Keratinocyte (primary cell): ENCODE measurements at regions not wholly inside any gene's neighbourhood (a gene's known extent, or its start where the extent isn't known, plus 50 kb on each side); places are given as distances from the start of the nearest gene placed in this dataset.

ENCODE experiments used
- DNase-seq: peaks from one replicate; pipeline ENCODE4 v3.0.0-alpha.2; 2011; ENCODE audit warnings: low read depth, missing footprints, low spot score
- FAIRE-seq: peaks from 2 replicates; lab custom pipeline; 2011; peaks lifted over from hg19 to GRCh38; lab: Jason Lieb, UNC
- H2AFZ ChIP-seq: 2 replicates; pipeline ENCODE4 v1.6.0; 2012; ENCODE audit warnings: low read length, control low read depth, inconsistent platforms; ENCODE audit not compliant: control insufficient read depth
- H3K27ac ChIP-seq: 2 replicates; pipeline ENCODE4 v1.5.1; 2011; ENCODE audit warnings: low read length; ENCODE audit not compliant: control insufficient read depth, insufficient read depth
- H3K27me3 ChIP-seq: 3 replicates; pipeline ENCODE4 v1.6.0; 2011; ENCODE audit warnings: low read length; ENCODE audit not compliant: control insufficient read depth, insufficient read depth; ENCODE audit errors: extremely low read depth
- H3K36me3 ChIP-seq, 2 experiments: 2 replicates in 1 of 2; 3 replicates in 1 of 2; pipeline ENCODE4 v1.5.1; 2011; ENCODE audit warnings: low read length in 2 of 2, mild to moderate bottlenecking in 1 of 2; ENCODE audit not compliant: control insufficient read depth in 2 of 2, insufficient read depth in 2 of 2; ENCODE audit errors: extremely low read depth in 1 of 2
- H3K4me1 ChIP-seq: 3 replicates; pipeline ENCODE4 v1.5.1; 2011; ENCODE audit warnings: low read length; ENCODE audit not compliant: control insufficient read depth, insufficient read depth; ENCODE audit errors: extremely low read depth
- H3K4me2 ChIP-seq: 3 replicates; pipeline ENCODE4 v1.6.0; 2011; ENCODE audit warnings: low read depth, low read length; ENCODE audit not compliant: control insufficient read depth, insufficient read depth; ENCODE audit errors: extremely low read depth
- H3K4me3 ChIP-seq, 3 experiments: fragments of 200-600 bp in 1 of 3; sonication (generic) in 1 of 3; 2 replicates in 2 of 3; 3 replicates in 1 of 3; pipeline ENCODE4 v1.5.1; 2011 to 2016; ENCODE audit warnings: low read length in 3 of 3, mild to moderate bottlenecking in 3 of 3, control low read depth in 2 of 3, inconsistent platforms in 1 of 3, low read depth in 1 of 3, mixed read lengths in 1 of 3, mixed run types in 1 of 3, moderate library complexity in 1 of 3; ENCODE audit not compliant: control insufficient read depth in 2 of 3, insufficient read depth in 2 of 3; ENCODE audit errors: extremely low read depth in 1 of 3
- H3K79me2 ChIP-seq: 2 replicates; pipeline ENCODE4 v1.6.0; 2012; ENCODE audit warnings: low read length; ENCODE audit not compliant: control insufficient read depth, insufficient read depth
- H3K9ac ChIP-seq: 3 replicates; pipeline ENCODE4 v1.6.0; 2011; ENCODE audit warnings: low read length; ENCODE audit not compliant: control insufficient read depth, insufficient read depth; ENCODE audit errors: extremely low read depth
- H3K9me1 ChIP-seq: 3 replicates; pipeline ENCODE4 v1.6.0; 2011; ENCODE audit warnings: low read length; ENCODE audit not compliant: control insufficient read depth, insufficient read depth; ENCODE audit errors: extremely low read depth
- H3K9me3 ChIP-seq: 2 replicates; pipeline ENCODE4 v1.5.1; 2012; ENCODE audit warnings: low read depth, low read length; ENCODE audit not compliant: control insufficient read depth
- H4K20me1 ChIP-seq: 3 replicates; pipeline ENCODE4 v1.6.0; 2011; ENCODE audit warnings: low read length; ENCODE audit not compliant: control insufficient read depth, insufficient read depth; ENCODE audit errors: extremely low read depth
- EZH2 ChIP-seq: IDR thresholded peaks from one replicate; pipeline ENCODE4 v1.6.1; 2012; ENCODE audit warnings: inconsistent platforms, mild to moderate bottlenecking, low read length, moderate library complexity
- dilution Hi-C: fragments of 300-500 bp; cut with MboI; formaldehyde crosslinking; loops from one replicate; pipeline ENCODE4 v1.7.0; 2020; ENCODE audit warnings: low sequenced_read_pairs; ENCODE audit not compliant: extremely low pct_ligation_motif_present
- TF ChIP-seq, protein P1 (sequence below), 3 experiments: IDR thresholded peaks in 1 of 3; conservative IDR thresholded peaks in 1 of 3; optimal IDR thresholded peaks in 1 of 3; 2 replicates in 2 of 3; 3 replicates in 1 of 3; pipeline versions ENCODE3 to v1.5.1; 2011; ENCODE audit warnings: low read length in 3 of 3, mild to moderate bottlenecking in 3 of 3, moderate library complexity in 2 of 3, control low read depth in 1 of 3, inconsistent platforms in 1 of 3; ENCODE audit not compliant: insufficient read depth in 2 of 3; ENCODE audit errors: extremely low read depth in 1 of 3

DNA sequence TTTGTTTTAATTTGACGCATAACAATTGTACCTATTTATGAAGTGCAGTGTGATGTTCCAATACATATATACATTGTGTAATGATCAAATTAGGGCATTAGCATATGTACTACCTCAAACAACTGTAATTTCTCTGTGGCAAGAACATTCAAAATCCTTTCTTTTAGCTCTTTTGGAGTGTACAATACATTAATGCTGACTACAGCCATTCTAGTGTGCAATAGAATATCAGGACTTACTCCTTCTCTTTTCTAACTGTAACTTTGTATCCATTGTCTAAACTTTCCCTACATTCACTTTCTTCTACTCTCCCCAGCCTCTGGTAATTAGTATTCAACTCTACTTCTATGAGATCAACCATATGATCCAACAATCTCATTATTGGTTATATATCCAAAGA, 1177.4 kb downstream of the KCNT2 start:
- Histone ChIP-seq H3K27ac (no peak overlapping the region), H3K4me2 (no peak overlapping the region), H3K9ac (no peak overlapping the region), H4K20me1 (no peaks in the 10 kb centered on the region), H3K4me1 (no peaks in the 10 kb centered on the region), H3K79me2 (no peaks in the 10 kb centered on the region), H2AFZ (no peak overlapping the region), H3K36me3 (no peaks in the 10 kb centered on the region), H3K4me3 (no peak overlapping the region), H3K27me3 (no peaks in the 10 kb centered on the region), H3K9me3 (no peaks in the 10 kb centered on the region), H3K9me1 (no peaks in the 10 kb centered on the region)
- DNase-seq (no peak), FAIRE-seq (no peak)
- dilution Hi-C loops: no loop called here
- TF ChIP-seq, protein P1, sequence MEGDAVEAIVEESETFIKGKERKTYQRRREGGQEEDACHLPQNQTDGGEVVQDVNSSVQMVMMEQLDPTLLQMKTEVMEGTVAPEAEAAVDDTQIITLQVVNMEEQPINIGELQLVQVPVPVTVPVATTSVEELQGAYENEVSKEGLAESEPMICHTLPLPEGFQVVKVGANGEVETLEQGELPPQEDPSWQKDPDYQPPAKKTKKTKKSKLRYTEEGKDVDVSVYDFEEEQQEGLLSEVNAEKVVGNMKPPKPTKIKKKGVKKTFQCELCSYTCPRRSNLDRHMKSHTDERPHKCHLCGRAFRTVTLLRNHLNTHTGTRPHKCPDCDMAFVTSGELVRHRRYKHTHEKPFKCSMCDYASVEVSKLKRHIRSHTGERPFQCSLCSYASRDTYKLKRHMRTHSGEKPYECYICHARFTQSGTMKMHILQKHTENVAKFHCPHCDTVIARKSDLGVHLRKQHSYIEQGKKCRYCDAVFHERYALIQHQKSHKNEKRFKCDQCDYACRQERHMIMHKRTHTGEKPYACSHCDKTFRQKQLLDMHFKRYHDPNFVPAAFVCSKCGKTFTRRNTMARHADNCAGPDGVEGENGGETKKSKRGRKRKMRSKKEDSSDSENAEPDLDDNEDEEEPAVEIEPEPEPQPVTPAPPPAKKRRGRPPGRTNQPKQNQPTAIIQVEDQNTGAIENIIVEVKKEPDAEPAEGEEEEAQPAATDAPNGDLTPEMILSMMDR (optimal IDR thresholded peaks at IDR 0.05 in 1 of 3, IDR thresholded peaks at IDR 0.05 in 1 of 3, conservative IDR thresholded peaks at IDR 0.05 in 1 of 3; ENCODE audit: extremely low read depth in 1 of 3, insufficient read depth in 2 of 3, low read length in 3 of 3): no peak
- no peak for TF ChIP-seq EZH2

DNA sequence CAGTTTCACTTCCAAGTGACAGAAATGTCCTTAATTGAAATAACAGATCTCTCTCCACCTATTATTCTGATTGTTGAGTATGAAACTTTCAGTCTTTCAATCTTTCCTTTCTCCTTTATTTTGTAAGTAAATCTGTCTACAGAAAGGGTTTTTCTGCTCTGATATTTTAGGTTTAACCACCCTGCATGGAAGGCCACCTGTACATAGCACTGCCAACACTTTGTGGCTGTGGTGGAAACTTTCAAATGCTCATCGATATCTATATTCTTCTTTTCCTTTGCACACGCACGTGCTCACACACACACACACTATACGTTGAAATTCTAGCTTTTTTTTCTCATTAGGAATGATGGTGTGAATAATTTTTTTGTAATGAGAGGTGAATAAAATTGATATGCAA, 1179.3 kb downstream of the KCNT2 start:
- H3K4me3 ChIP-seq: no peak overlapping the region
- H3K27ac ChIP-seq: no peak overlapping the region
- dilution Hi-C loops: no loop called here
- DNase-seq (no peak), FAIRE-seq (no peak)
- no peaks in the 10 kb centered on the region for H3K4me1 ChIP-seq
- no peaks in the 10 kb centered on the region for H3K27me3 ChIP-seq
- H3K36me3 ChIP-seq: no peaks in the 10 kb centered on the region
- no peak overlapping the region for H3K9ac ChIP-seq
- H3K79me2 ChIP-seq: no peaks in the 10 kb centered on the region
- no peaks in the 10 kb centered on the region for H4K20me1 ChIP-seq
- no peaks in the 10 kb centered on the region for H3K9me1 ChIP-seq
- TF ChIP-seq, protein P1 (optimal IDR thresholded peaks at IDR 0.05 in 1 of 3, IDR thresholded peaks at IDR 0.05 in 1 of 3, conservative IDR thresholded peaks at IDR 0.05 in 1 of 3; ENCODE audit: extremely low read depth in 1 of 3, insufficient read depth in 2 of 3, low read length in 3 of 3): no peak
- no peak for TF ChIP-seq EZH2
- no peaks in the 10 kb centered on the region for H3K9me3 ChIP-seq
- no peak overlapping the region for H2AFZ ChIP-seq
- H3K4me2 ChIP-seq: no peak overlapping the region
